ENCODE measurements at regions not wholly inside any gene's neighbourhood (a gene's known extent, or its start where the extent isn't known, plus 50 kb on each side); places are given as distances from the start of the nearest gene placed in this dataset.
A peak's percentile ranks its signal among the peaks of the same experiment; 100 is the strongest.

DNA sequence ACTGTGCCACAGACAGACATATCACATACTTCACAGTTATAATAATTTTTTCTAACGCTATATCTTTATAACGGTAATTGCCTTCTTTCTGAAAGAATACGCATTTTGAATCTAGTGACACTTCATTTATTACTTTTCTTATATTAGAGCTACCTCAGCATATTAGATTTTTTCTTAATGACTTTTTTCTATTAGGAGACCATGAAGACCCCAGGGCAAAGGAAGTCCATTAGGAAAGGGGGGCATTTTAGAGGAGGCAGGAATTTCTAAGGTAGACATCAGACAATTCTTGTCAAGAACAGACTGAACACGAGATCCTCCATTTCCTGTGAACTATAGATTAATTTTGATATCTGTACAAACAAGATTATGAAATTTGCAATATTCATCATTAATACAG lies 90.5 kb upstream of the NSMCE3 start:
- no peaks in the 10 kb centered on the region for H3K27me3 ChIP-seq (ENCODE audit: control insufficient read depth, insufficient read depth, low read length)
- no peak overlapping the region for H3K27ac ChIP-seq (ENCODE audit: low read length)
- no peak overlapping the region for H3K9ac ChIP-seq (ENCODE audit: low read length)
- no peaks in the 10 kb centered on the region for H3K9me3 ChIP-seq (ENCODE audit: control insufficient read depth, low read depth, low read length)
- no peaks in the 10 kb centered on the region for H3K4me1 ChIP-seq (ENCODE audit: control insufficient read depth, low read depth, low read length)
- H3K36me3 ChIP-seq (ENCODE audit: control insufficient read depth, low read depth, low read length): no peaks in the 10 kb centered on the region
- no peak overlapping the region for H3K4me3 ChIP-seq (ENCODE audit: low read length)

DNA sequence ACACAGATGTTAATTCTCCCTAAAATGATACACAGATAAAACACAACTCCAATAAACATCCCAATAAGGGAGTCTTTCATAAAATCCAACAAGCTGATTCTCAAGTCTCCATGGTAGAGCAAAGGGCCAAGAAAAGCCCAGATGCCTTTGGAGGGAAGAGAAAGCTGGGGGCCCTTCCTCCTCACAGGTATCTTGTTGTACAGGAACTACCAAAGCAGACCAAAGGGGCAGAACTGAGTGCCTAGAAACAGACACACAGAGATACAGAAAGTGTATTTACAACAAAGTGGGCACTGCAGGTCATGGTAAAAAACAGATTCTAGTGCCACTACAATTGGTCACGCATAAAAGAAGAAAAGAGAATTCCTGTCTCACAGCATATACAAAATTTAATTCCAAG lies 87.2 kb upstream of the NSMCE3 start:
- Histone ChIP-seq H3K4me3 (ENCODE audit: low read length) (no peak overlapping the region), H3K27ac (ENCODE audit: low read length) (no peak overlapping the region), H3K27me3 (ENCODE audit: control insufficient read depth, insufficient read depth, low read length) (no peaks in the 10 kb centered on the region), H3K9me3 (ENCODE audit: control insufficient read depth, low read depth, low read length) (no peaks in the 10 kb centered on the region), H3K36me3 (ENCODE audit: control insufficient read depth, low read depth, low read length) (no peaks in the 10 kb centered on the region), H3K4me1 (ENCODE audit: control insufficient read depth, low read depth, low read length) (no peaks in the 10 kb centered on the region), H3K9ac (ENCODE audit: low read length) (no peak overlapping the region)

DNA sequence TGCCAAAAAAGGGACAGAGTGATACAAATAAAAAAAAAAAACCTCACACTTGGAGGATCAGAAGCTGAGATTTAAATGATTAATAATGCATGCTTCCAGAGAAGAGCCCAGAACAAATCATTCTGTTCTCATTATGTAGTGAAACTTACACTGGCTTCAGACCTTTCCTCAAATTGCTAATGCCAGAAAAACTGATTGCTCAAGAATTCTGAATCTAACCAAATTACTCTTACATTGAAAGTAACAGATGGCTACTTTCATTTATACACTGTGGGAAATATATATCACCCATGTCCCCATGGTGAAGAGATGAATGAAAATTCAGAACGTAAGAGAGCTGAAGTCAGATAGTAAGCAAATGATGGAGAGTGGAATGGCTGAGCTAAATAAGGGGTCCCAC lies 85.9 kb upstream of the NSMCE3 start:
- no peak overlapping the region for H3K27ac ChIP-seq (ENCODE audit: low read length)
- no peak overlapping the region for H3K4me3 ChIP-seq (ENCODE audit: low read length)
- H3K9me3 ChIP-seq (ENCODE audit: control insufficient read depth, low read depth, low read length): no peaks in the 10 kb centered on the region
- H3K27me3 ChIP-seq (ENCODE audit: control insufficient read depth, insufficient read depth, low read length): no peaks in the 10 kb centered on the region
- H3K4me1 ChIP-seq (ENCODE audit: control insufficient read depth, low read depth, low read length): no peaks in the 10 kb centered on the region
- no peak overlapping the region for H3K9ac ChIP-seq (ENCODE audit: low read length)
- no peaks in the 10 kb centered on the region for H3K36me3 ChIP-seq (ENCODE audit: control insufficient read depth, low read depth, low read length)

GRCh38 chr15:29352402-29352801 lies 82.8 kb upstream of the NSMCE3 start:
- no peak overlapping the region for H3K4me3 ChIP-seq (ENCODE audit: low read length)
- no peaks in the 10 kb centered on the region for H3K9me3 ChIP-seq (ENCODE audit: control insufficient read depth, low read depth, low read length)
- no peaks in the 10 kb centered on the region for H3K36me3 ChIP-seq (ENCODE audit: control insufficient read depth, low read depth, low read length)
- H3K4me1 ChIP-seq (ENCODE audit: control insufficient read depth, low read depth, low read length): peaks cover 5% of the 10 kb centered on the region
- H3K9ac ChIP-seq (ENCODE audit: low read length): no peak overlapping the region
- H3K27me3 ChIP-seq (ENCODE audit: control insufficient read depth, insufficient read depth, low read length): no peaks in the 10 kb centered on the region
- H3K27ac ChIP-seq (ENCODE audit: low read length): no peak overlapping the region

DNA sequence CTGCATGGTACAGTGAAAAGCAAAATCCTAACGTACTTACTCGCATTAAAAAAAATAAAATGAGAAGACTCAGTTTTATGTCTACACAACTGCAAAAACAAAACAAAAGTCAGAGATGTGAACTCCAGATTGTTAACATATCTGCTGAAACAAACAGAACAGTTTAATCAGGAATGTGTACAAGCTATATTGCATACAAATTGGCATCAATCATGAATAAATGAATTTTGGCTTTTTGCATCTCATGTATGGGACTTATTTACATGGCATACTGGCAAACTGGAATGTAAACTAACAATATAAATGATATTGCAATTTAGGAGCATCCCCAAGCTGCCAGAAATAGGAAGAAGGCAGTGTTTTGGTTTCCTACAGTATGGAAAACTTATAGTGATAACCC lies 79.6 kb upstream of the NSMCE3 start:
- no peak overlapping the region for H3K9ac ChIP-seq (ENCODE audit: low read length)
- H3K27me3 ChIP-seq (ENCODE audit: control insufficient read depth, insufficient read depth, low read length): peaks cover 6% of the 10 kb centered on the region
- H3K36me3 ChIP-seq (ENCODE audit: control insufficient read depth, low read depth, low read length): no peaks in the 10 kb centered on the region
- H3K4me3 ChIP-seq (ENCODE audit: low read length): no peak overlapping the region
- H3K9me3 ChIP-seq (ENCODE audit: control insufficient read depth, low read depth, low read length): no peaks in the 10 kb centered on the region
- H3K4me1 ChIP-seq (ENCODE audit: control insufficient read depth, low read depth, low read length): peaks cover 29% of the 10 kb centered on the region
- no peak overlapping the region for H3K27ac ChIP-seq (ENCODE audit: low read length)

DNA sequence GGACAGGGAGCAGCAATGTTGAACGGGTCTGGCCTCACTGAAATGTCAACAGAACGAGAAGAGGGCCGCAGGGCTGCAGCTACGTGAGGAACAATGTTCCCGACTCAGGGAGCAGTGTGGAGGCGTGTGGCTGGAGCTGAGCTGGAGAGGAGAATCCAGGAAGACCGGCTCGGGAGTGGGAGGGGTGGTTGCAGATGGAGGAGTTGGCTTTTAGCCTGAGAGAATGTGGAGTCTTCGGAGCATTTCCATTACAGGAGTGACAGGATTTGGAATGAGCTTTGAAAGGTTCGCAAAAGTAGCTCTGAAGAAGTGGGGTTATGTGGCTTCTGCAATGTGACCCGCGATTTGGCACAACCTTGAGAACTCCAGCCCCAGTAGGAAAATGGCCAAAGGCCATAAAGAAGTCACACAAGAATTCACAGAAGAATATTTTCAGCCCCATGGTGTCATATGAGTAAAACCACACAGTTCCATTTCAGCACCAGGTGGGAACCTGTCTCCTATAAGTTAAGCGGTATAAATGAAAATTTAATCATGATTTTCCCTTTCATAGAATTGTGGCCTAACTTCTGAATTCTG lies 78.8 kb upstream of the NSMCE3 start:
- Histone ChIP-seq H3K27me3 (ENCODE audit: control insufficient read depth, insufficient read depth, low read length) (peaks cover 6% of the 10 kb centered on the region), H3K4me1 (ENCODE audit: control insufficient read depth, low read depth, low read length) (peaks cover 35% of the 10 kb centered on the region), H3K36me3 (ENCODE audit: control insufficient read depth, low read depth, low read length) (no peaks in the 10 kb centered on the region), H3K4me3 (ENCODE audit: low read length) (no peak overlapping the region), H3K9ac (ENCODE audit: low read length) (no peak overlapping the region), H3K9me3 (ENCODE audit: control insufficient read depth, low read depth, low read length) (no peaks in the 10 kb centered on the region), H3K27ac (ENCODE audit: low read length) (no peak overlapping the region)

DNA sequence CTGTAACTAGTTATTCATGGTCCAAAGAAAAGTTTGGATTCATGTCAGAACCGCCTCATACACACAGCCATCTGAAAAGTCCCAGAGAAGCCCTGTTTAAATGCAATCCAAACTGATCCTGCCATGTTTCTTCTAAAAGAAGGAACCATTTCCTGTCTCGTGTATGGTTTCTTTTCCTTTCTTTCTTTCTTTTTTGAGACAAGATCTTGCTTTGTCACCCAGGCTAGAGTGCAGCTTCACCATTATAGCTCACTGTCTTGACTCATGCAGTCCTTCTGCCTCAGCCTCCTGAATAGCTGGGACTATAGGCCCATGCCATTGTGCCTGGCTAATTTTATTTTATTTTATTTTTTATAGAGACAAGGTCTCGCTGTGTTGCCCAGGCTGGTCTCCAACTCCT lies 77.4 kb upstream of the NSMCE3 start:
- Histone ChIP-seq H3K36me3 (ENCODE audit: control insufficient read depth, low read depth, low read length) (no peaks in the 10 kb centered on the region), H3K27ac (ENCODE audit: low read length) (no peak overlapping the region), H3K4me1 (ENCODE audit: control insufficient read depth, low read depth, low read length) (peaks cover 48% of the 10 kb centered on the region), H3K4me3 (ENCODE audit: low read length) (no peak overlapping the region), H3K9me3 (ENCODE audit: control insufficient read depth, low read depth, low read length) (no peaks in the 10 kb centered on the region), H3K9ac (ENCODE audit: low read length) (no peak overlapping the region), H3K27me3 (ENCODE audit: control insufficient read depth, insufficient read depth, low read length) (peaks cover 6% of the 10 kb centered on the region)

DNA sequence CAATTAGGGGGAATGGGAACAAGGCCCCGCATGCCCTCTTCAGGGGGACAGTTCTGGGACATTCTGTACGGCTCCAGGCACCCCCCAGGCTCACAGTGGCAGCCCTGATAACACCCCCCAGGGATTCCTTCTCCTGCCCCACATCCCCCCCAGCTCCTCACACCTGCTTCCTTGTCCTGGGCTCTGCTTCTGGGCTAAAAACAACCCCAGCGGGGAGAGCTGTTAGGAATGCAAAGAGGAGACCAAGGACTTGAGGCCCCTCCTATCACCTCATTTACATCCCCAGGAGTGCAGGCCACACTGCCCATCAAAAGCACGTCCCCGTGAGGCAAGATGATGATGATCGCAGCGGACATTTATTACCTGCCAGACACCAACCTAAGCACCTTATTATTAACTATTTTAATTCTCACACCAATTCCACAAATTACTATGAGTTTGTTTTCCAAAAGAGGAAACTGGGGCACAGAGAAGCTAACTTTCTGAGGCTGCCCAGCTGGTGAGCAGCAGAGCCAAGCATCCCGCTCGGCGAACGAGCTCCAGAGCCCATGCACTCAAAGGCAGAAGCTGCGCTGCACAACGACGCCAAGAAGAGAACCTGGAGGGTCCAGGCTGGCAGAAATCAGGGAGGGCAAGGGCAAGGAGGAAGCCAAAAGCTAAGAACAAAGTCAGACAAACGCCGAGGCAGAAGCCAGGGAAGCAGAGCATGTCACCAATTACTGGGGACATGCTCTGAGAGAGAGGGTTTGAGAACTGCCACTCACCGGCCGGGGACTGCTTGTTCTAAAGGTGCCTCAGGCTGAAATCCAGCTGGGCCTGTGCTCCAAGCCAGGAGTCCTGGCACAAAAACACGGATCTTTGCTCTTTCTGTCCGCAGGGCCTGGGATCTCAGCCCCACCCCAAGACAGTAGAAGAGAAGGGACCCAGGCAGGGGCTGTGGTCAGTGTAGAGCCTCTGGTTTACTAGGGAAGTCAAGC lies 76.2 kb upstream of the NSMCE3 start:
- Histone ChIP-seq H3K4me1 (ENCODE audit: control insufficient read depth, low read depth, low read length) (peaks cover 51% of the 10 kb centered on the region), H3K27ac (ENCODE audit: low read length) (no peak overlapping the region)

DNA sequence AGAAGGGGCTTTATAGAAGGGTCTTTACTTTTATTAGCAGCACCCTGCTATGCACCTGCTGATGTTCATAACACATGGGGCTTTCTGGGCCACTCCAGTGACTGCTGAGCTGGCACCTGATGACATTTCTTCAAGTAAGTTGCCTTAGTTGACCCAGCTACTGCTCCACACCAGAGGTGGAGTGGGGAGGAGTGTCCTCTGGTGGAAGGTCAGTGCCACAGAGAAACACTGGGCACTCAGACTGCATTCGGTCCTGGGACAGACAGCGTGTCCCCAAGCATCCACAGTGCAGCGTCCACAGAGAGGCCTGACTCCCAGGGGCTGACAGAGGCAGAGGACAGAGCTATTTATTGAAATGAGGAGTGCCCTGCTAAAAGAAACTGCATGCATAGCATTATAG lies 74.9 kb upstream of the NSMCE3 start:
- H3K27ac ChIP-seq (ENCODE audit: low read length): no peak overlapping the region
- H3K9ac ChIP-seq (ENCODE audit: low read length): no peak overlapping the region
- H3K4me1 ChIP-seq (ENCODE audit: control insufficient read depth, low read depth, low read length): peaks cover 51% of the 10 kb centered on the region
- no peak overlapping the region for H3K4me3 ChIP-seq (ENCODE audit: low read length)
- H3K9me3 ChIP-seq (ENCODE audit: control insufficient read depth, low read depth, low read length): no peaks in the 10 kb centered on the region
- H3K27me3 ChIP-seq (ENCODE audit: control insufficient read depth, insufficient read depth, low read length): peaks cover 6% of the 10 kb centered on the region
- H3K36me3 ChIP-seq (ENCODE audit: control insufficient read depth, low read depth, low read length): no peaks in the 10 kb centered on the region

More for the DNA sequence above, 76.2 kb upstream of the NSMCE3 start:
- Histone ChIP-seq H3K9me3 (ENCODE audit: control insufficient read depth, low read depth, low read length) (no peaks in the 10 kb centered on the region), H3K9ac (ENCODE audit: low read length) (no peak overlapping the region), H3K27me3 (ENCODE audit: control insufficient read depth, insufficient read depth, low read length) (peaks cover 6% of the 10 kb centered on the region), H3K36me3 (ENCODE audit: control insufficient read depth, low read depth, low read length) (no peaks in the 10 kb centered on the region), H3K4me3 (ENCODE audit: low read length) (peak overlapping the region; percentile 54)

GRCh38 chr15:29343229-29343628 lies 73.6 kb upstream of the NSMCE3 start:
- no peak overlapping the region for H3K4me3 ChIP-seq (ENCODE audit: low read length)
- H3K27ac ChIP-seq (ENCODE audit: low read length): no peak overlapping the region
- H3K27me3 ChIP-seq (ENCODE audit: control insufficient read depth, insufficient read depth, low read length): peaks cover 6% of the 10 kb centered on the region
- H3K9me3 ChIP-seq (ENCODE audit: control insufficient read depth, low read depth, low read length): no peaks in the 10 kb centered on the region
- no peak overlapping the region for H3K9ac ChIP-seq (ENCODE audit: low read length)
- peaks cover 51% of the 10 kb centered on the region for H3K4me1 ChIP-seq (ENCODE audit: control insufficient read depth, low read depth, low read length)
- no peaks in the 10 kb centered on the region for H3K36me3 ChIP-seq (ENCODE audit: control insufficient read depth, low read depth, low read length)

DNA sequence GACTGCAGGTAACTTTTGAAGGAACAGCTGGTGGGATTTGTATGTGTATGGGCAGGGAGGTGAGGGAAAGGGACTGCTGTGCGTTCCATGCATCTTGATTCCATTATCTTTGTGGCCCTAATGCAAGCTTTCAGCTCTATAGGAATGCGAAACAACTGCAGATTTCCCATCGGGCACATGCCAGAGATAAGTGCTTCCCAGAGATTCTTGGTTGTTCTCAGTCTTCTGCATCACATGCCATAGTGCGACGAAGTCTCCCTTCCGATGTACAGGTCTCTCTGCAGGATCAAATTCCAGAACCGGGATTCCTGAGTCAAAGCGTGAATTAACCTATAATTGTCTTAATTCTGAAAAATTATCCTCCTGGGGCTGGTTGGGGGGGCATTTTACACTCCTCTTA lies 72.6 kb upstream of the NSMCE3 start:
- Histone ChIP-seq H3K9me3 (ENCODE audit: control insufficient read depth, low read depth, low read length) (no peaks in the 10 kb centered on the region), H3K36me3 (ENCODE audit: control insufficient read depth, low read depth, low read length) (no peaks in the 10 kb centered on the region), H3K27me3 (ENCODE audit: control insufficient read depth, insufficient read depth, low read length) (peaks cover 6% of the 10 kb centered on the region), H3K27ac (ENCODE audit: low read length) (no peak overlapping the region), H3K9ac (ENCODE audit: low read length) (no peak overlapping the region), H3K4me3 (ENCODE audit: low read length) (no peak overlapping the region), H3K4me1 (ENCODE audit: control insufficient read depth, low read depth, low read length) (peaks cover 46% of the 10 kb centered on the region)

Data from iPS-18a (cell line).